ENCODE measurements at regions not wholly inside any gene's neighbourhood (a gene's known extent, or its start where the extent isn't known, plus 50 kb on each side); places are given as distances from the start of the nearest gene placed in this dataset.
"Not testable (repeated sequence)": the region's sequence is repeated elsewhere in the genome, so short reads cannot be mapped to it uniquely, and the experiment has no call there.

DNA sequence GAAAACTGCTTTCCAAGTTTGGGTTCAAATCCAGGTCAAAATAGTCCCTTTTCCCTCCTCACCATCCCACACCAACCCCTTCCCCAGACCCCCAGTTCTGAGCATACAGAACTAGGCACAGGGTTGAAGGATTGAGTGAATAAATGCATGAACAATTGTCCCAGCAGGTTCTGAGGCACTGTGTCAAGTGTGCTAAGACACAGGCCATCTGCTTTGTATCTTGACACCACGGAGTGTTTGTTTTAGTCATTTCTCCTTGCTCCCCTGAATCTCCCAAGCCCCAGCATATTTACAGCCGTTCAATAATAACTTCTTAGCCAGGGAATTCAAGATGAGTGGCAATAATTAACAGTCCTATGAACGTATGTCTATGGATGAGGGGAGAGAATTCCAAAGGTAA, 102.8 kb upstream of the JARID2 start:
- DNase-seq = no peak

DNA sequence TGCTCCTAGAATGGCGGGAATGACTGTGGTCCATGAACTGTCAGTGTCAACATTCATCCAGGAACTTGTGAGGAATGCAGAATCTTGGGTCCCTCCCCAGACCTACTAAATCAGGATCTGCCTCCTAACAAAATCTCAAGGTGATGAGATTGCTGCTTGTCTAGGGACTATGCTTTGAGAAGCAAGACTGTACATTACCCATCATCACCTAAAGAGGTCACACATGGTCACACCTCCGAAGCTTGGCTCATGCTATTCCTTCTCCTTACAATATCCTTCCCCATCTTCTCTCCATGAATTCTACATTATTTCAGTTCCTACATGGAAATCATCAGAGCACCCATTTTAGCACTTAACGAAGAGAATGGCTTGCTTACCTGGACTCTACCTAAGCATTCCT, 102.3 kb upstream of the JARID2 start:
- no peak for DNase-seq

DNA sequence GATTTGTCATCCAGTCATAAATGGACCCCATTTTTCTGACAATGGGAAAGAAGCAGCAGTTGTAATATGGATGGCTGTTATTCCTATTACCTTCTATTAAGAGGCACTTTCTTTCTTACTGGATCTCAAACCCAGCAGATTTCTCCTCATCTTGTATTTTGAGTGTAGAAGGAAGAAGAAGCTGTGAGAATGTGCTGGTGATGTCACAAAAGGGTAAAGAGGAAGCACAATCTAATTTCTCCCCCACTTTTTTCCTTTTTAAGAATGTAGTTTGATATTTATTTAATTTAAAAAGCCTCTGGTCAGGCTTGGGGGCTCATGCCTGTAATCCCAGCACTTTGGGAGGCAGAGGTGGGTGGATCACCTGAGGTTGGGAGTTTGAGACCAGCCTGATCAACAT, 100.0 kb upstream of the JARID2 start:
- DNase-seq = no peak

DNA sequence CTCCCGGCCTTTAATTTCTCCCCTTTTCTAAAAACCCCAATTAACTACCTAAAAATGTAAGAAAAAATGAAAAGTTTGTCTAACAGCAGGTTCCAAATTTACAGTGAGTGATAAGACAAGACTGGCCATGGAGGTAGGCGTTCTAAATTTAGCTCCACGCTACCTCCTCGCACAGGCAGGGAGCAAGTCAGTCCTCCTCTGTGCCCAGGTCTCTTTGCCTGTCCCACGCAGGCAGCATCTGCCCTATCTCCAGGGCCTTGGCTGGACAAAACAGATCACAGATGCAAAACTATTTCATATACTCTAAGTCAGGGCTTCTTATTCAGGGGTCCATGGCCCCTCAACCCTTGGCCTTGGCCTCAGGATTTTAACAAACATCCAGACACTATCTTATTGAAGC, 98.0 kb upstream of the JARID2 start:
- DNase-seq = no peak

DNA sequence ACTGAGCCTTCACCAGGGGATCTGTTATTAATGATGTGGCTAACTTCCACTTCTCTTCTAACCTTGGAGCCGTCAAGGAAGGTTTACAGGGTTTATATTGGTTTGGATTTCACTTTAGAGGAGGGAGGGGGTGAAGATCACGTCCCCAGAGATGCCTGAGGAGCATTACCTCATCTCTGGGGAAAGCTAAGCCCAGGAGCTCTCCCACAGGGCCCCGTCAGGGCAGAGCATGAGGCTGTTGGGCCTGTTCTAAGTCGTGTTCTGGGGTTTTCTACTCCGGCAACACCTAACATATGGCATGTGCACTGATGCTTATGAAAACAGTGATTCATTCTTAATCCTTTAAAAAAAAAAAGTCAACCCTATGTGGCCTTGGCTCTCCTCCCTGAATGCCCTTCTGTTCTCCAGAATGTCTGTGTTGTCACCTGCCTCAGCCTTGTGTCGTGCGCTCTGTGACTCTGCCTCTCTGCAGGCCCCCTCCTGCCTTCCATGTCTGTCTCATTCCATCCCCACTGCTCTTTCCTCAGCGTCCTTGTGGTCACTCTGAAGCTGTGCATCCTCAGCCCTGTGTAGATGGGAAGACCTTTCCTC, 97.4 kb upstream of the JARID2 start:
- DNase-seq = no peak

DNA sequence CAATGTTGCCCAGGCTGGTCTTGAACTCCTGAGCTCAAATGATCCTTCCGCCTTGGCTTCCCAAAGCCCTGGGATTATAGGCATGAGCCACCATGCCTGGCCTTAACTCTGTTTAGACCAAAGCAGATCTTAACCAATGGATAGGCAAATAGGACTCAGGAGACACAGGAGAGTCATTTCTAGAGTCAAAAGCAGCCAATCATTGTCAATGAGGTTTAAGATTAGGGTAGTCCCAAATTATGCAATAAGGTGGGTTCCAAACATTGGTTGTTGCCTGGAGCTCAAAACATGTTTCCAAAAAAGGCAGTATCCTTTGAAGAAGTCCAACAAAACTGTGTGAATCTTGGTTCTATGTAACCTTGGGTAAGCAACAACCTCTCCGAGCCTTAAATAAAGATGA, 95.7 kb upstream of the JARID2 start:
- no peak for DNase-seq

DNA sequence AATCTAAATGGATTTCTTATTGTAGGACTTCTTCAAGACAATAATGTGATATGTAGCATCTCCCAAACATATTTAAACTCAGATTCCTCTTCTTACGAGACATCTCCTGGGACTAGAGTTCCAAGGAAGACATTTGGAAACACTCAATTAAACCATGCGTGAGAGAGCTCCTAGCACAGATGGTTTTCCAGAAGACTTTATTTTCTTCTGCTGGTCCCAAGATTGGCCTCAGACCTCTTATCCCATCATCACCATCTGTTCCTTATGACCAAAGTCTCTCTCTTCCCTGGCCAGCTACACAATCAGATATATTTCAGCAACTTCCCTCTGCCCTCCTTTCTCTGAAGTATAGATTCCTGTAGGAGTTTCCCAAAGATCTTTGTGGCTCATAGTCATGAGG, 93.2 kb upstream of the JARID2 start:
- no peak for DNase-seq

DNA sequence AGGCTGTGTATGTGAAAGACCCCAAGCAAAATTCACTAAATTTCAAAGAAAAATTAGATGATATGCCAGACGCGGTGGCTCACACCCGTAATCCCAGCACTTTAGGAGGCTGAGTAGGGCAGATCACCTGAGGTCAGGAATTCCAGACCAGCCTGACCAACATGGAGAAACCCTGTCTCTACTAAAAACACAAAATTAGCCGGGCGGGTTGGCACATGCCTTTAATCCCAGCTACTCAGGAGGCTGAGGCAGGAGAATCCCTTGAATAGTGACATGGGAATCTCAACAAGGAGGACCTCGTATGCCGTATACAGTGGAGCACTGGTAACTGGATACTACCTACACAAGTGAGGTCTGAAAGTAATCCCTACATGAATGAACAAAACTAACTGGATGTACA, 92.7 kb upstream of the JARID2 start:
- DNase-seq = no peak

DNA sequence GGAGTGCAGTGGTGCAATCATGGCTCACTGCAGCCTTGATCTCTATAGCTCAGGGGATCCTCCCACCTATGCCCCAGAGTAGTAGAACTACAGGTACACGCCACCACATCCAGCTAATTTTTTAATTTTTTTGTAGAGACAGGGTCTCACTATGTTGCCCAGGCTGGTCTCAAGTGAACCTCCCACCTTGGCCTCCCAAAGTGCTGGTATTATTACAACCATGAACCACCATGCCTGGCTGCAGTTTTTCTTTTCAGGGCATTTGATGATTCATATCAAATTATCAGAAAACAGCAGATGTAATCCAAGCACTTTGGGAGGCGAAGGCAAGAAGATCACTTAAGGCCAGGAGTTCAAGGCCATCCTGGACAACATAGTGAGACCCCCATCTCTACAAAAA, 88.4 kb upstream of the JARID2 start:
- no peak for DNase-seq

DNA sequence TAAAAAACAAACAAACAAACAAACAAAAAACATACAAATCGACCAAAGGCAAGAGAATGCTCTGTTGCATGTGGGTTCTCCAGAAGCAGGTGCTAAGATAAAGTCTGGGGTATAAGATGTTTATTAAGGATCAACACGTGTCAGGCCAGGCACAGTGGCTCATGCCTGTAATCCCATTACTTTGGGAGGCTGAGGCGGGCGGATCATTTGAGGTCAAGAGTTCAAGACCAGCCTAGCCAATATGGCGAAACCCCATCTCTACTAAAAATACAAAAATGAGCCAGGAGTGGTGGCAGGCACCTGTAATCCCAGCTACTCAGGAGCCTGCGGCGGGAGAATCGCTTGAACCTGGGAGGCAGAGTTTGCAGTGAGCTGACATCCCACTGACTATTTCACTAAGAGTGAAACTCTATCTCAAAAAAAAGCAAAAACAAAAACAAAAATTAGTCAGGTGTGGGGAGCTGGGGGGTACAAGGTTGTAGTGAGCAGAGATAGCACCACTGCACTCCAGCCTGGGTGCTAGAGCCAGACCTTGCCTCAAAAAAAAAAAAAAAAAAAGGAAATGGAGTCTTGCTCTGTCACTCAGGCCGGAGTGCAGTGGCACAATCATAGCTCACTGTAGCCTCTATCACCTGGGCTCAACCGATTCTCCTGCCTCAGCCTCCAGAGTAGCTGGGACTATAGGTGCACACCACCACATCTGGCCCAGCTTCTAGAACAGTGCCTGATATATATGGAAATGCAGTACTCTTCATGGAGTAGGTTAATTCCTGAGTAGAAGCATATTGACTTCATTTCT, 86.8 kb upstream of the JARID2 start:
- no peak for DNase-seq

DNA sequence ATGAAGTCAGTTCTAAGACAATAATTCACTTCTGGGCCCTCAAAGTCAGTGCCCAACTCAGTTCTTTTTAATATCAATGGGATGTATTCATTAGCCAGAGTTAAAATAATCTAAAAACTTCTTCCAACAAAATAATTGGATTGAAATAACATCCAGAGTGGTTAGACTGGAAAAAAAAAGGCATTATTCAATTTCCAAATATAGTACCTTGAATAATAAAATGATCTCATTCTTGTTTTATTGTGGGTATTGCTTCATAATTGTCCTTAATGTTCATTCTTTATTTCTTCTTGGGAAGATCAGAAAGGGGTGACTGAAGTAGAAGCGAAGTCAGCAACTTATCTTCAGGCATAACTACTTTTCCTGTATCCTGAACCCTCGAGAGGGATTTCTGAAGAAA, 85.1 kb upstream of the JARID2 start:
- DNase-seq = no peak

DNA sequence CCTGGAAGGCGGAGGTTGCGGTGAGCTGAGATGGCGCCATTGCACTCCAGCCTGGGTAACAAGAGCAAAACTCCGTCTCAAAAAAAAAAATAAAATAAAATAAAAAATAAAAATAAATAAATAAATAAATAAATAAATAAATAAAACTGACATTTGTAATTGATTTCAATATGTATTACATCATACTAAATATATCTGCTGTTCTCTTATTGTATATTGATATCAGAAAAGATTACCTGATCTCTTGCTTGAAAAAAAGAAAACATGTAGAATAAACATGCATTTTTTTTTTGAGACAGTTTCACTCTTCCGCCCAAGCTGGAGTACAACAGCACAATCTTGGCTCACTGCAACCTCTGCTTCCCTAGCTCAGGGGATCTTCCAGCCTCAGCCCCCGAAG, 81.0 kb upstream of the JARID2 start:
- DNase-seq = not testable (repeated sequence)

DNA sequence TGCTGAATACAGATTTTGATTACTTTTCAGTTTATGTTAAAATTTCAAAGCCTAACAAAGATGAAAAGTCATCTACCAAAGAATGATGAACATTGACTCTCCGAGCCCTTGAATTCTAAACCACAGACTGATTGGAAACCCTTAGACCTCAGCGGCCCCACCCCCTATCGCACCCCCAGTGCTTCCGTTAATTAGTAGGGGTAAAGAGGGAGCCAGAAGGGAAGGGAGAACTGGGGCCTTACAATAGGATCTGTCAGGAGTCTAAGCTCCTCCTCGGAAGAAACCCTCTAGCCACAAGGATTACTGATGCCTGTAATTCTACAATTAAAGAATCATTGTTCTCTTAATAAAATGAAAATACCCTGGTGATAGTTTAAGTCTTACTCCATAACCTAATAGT, 79.7 kb upstream of the JARID2 start:
- DNase-seq = no peak

DNA sequence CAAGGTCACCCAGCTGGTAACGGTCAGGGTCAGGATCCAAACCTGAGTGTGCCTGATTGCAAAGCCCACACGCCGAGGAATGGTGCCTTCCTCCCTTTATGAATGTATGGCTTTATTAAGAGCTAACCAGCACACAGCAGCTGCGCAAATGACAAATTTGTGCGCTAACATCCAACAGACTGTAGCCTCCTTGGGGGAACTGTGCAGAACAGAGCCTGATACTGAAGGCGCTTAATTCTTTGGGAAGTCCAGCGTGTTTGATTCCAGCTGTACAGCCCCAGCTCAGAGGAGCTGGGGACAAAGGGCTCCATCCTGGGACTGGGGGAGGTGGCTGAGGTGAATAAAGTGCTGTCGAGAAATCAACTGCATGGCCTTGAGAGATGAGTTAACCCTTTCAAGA, 75.7 kb upstream of the JARID2 start:
- DNase-seq = no peak

DNA sequence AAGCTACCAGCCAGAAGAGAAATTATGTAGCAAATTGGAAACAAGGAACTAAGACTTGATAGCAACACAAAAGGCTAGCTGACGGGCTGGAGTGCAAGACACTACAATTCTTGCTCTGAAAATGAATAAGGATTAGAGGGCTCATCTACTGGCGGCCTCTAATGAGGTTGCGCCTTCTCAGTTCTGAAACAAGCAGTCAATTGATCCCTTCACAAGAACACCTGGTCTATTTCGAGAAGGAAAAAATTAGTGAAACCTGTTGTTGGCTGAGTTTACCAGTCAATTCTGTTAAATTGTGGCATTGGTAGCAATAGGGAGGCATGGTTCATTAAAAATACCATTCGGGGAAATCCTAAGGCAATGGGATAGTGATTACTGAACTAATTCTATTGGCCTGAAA, 74.8 kb upstream of the JARID2 start:
- DNase-seq = no peak

DNA sequence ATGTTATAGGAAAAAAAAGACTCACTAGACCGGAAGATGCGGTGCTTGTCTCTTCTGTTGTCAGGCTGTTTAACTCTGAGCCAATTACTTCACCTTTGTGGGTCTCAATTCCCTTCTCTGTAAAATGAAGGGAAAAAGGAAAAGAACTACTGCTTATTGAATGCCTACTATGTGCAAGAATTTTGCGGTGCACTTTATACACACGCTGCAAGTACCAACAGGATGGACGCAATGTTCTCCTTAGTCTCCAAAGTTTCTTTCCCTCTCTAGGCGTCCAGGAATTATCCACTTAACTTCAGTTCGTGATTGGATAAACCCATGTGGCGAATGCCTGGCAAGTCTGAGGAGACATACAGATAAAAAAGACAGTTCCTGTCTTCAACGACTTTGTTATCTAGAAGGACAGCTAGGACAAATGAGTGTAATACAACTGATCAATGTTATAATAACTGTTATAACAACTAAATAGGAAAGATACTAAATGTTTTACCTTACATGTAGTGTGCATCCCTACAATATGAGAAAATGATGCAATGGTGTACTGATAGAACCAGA, 69.0 kb upstream of the JARID2 start:
- DNase-seq = no peak

DNA sequence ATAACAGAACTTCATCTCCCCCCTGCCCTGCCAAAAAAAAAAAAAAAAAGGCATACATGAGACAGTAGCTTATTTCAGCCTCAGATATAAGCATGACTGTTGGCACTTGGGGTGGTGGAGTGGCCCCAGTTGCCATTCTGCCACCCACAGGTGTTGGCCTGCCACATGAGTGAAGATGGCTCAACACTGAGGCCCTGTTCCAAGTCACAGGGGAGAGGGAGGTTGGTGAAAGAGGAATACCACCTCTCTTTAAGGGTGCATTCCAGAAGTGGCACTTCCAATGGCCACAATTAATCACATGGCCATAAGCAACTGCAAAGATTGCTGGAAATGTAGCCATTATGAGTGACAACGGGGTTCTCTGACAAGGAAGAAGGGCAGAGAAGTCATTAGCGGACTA, 61.9 kb upstream of the JARID2 start:
- no peak for DNase-seq

DNA sequence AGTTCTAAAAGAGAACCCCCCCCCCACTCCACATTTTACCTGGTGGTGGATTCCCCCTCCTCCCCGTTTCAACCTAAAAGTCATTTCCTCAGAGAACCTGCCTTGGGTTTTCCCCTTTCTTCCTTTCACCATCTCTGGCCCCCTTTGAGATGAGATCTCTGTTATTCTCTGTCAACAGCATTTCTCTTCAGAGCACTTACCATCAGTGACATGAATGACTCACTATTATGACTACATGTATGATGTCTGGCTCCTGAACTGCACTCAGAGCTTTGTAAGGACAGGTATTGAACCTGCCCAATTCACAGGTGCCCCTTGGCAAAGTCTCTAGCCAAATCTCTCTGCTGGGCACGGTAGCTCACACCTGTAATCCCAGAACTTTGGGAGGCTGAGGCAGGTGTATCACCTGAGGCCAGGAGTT, 61.4 kb upstream of the JARID2 start:
- no peak for DNase-seq

DNA sequence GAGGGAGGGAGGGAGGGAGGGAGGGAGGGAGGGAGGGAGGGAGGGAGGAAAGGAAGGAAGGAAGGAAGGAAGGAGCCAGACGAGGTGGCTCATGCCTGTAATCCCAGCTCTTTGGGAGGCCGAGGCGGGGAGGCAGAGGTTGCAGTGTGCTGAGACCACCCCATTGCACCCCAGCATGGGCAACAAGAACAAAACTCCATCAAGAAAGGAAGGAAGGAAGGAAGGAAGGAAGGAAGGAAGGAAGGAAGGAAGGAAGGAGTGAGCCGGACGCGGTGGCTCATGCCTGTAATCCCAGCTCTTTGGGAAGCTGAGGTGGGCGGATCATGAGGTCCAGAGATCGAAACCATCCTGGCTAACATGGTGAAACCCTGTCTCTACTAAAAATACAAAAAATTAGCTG, 60.8 kb upstream of the JARID2 start:
- DNase-seq = not testable (repeated sequence)

DNA sequence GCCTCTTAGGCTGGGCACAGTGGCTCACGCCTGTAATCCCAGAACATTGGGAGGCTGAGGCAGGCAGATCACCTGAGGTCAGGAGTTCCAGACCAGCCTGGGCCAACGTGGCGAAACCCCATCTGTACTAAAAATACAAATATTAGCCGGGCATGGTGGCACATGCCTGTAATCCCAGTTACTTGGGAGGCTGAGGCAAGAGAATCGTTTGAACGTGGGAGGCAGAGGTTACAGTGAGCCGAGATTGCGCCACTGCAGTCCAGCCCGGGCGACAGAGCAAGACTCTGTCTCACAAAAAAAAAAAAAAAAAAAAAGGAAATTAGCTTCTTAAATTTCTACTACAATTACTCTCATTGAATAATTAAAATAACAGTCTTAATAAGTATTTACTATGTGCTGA, 52.4 kb upstream of the JARID2 start:
- not testable (repeated sequence) for DNase-seq

DNA sequence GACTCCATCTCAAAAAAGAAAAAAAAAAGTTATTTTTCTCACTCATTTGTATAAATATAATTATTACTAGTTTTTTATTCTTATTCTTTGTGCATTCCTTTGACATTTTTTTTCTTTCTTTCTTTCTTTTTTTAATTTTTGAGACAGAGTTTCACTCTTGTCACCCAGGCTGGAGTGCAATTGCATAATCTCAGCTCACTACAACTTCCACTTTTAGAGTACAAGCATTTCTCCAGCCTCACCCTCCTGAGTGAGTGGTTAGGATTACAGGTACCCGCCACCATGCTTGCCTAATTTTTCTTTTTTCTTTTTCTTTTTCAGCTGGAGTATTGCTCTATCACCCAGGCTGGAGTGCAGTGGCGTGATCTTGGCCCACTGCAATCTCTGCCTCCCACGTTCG, 51.4 kb upstream of the JARID2 start:
- DNase-seq = no peak
